NCI-H1048 (cell line): ENCODE measurements at regions not wholly inside any gene's neighbourhood (a gene's known extent, or its start where the extent isn't known, plus 50 kb on each side); places are given as distances from the start of the nearest gene placed in this dataset.

Experiments used
- DNase-seq: peaks from one replicate; lab custom pipeline; 2025; lab: John Stamatoyannopoulos, UW

- DNase-seq = no peak
Observed at GRCh38 chr16:87067836-87068761, 249.1 kb downstream of the C16orf95 start.

- no peak for DNase-seq
Observed at GRCh38 chr16:87068762-87069150, 248.4 kb downstream of the C16orf95 start.

GRCh38 chr16:87070657-87071056 is 246.5 kb downstream of the C16orf95 start:
- no peak for DNase-seq

- DNase-seq = no peak
Observed at GRCh38 chr16:87072101-87072500, 245.1 kb downstream of the C16orf95 start.

GRCh38 chr16:87074641-87075318 is 242.4 kb downstream of the C16orf95 start:
- no peak for DNase-seq

GRCh38 chr16:87075319-87075860 is 241.8 kb downstream of the C16orf95 start:
- no peak for DNase-seq

GRCh38 chr16:87076331-87076949 is 240.8 kb downstream of the C16orf95 start:
- no peak for DNase-seq

- no peak for DNase-seq
Observed at GRCh38 chr16:87076950-87077749, 240.0 kb downstream of the C16orf95 start.

GRCh38 chr16:87077750-87078127 is 239.5 kb downstream of the C16orf95 start:
- no peak for DNase-seq

- DNase-seq = no peak
Observed at GRCh38 chr16:87080571-87081167, 236.5 kb downstream of the C16orf95 start.

GRCh38 chr16:87085441-87085840 is 231.8 kb downstream of the C16orf95 start:
- no peak for DNase-seq

GRCh38 chr16:87086156-87086555 is 231.0 kb downstream of the C16orf95 start:
- DNase-seq = no peak

- no peak for DNase-seq
Observed at GRCh38 chr16:87086575-87086974, 230.6 kb downstream of the C16orf95 start.

- DNase-seq = no peak
Observed at GRCh38 chr16:87092958-87093357, 224.2 kb downstream of the C16orf95 start.

- DNase-seq = no peak
Observed at GRCh38 chr16:87093804-87094555, 223.2 kb downstream of the C16orf95 start.

- no peak for DNase-seq
Observed at GRCh38 chr16:87094556-87094865, 222.7 kb downstream of the C16orf95 start.

GRCh38 chr16:87095271-87095670 is 221.9 kb downstream of the C16orf95 start:
- no peak for DNase-seq

GRCh38 chr16:87096746-87097333 is 220.4 kb downstream of the C16orf95 start:
- DNase-seq = no peak

GRCh38 chr16:87098361-87098760 is 218.8 kb downstream of the C16orf95 start:
- no peak for DNase-seq

GRCh38 chr16:87098976-87099720 is 218.0 kb downstream of the C16orf95 start:
- no peak for DNase-seq
